ENCODE measurements at regions not wholly inside any gene's neighbourhood (a gene's known extent, or its start where the extent isn't known, plus 50 kb on each side); places are given as distances from the start of the nearest gene placed in this dataset.

GRCh38 chr3:146783446-146783845 is 178.3 kb upstream of the PLSCR5 start:
- ChIA-PET RAD21 (ENCODE audit: unreplicated experiment) (no interaction called here), POLR2A (no interaction called here), SMC1A (ENCODE audit: uncharacterized antibody, unreplicated experiment) (no interaction called here), CTCF (interaction anchor here (0.7 kb wide), 1 partner anchor 760 kb away, joined by 3 read pairs; no protein-coding TSS in a partner anchor)
- no TSS peak for BruUV-seq (replicated peaks)
- FAIRE-seq (no peak), DNase-seq (ENCODE audit: low read depth, low spot score) (no peak), ATAC-seq (no peak)
- no peak overlapping the region for H2AFZ ChIP-seq (ENCODE audit: control insufficient read depth, low read depth, low read length)
- H3K4me3 ChIP-seq: no peak overlapping the region
- TF ChIP-seq ATF7 (IDR thresholded peaks at IDR 0.05; ENCODE audit: low read depth) (no peak), KDM1A (IDR thresholded peaks at IDR 0.05; ENCODE audit: borderline replicate concordance) (no peak), GATAD2B (conservative IDR thresholded peaks at IDR 0.05; ENCODE audit: low read depth) (no peak), GABPA (IDR thresholded peaks at IDR 0.05; ENCODE audit: low read depth) (no peak), SP1 (IDR thresholded peaks at IDR 0.05; ENCODE audit: low read depth, low read length) (no peak)
- H3K79me2 ChIP-seq (ENCODE audit: control insufficient read depth, insufficient read depth, low read length): no peaks in the 10 kb centered on the region
- intact Hi-C loops (cut with micrococcal nuclease; ENCODE audit: unreplicated experiment): no loop called here
- H3K27ac ChIP-seq (ENCODE audit: control insufficient read depth, insufficient read depth): no peak overlapping the region
- WGBS (ENCODE audit: insufficient coverage, insufficient replicate concordance, low lambda C conversion rate, missing lambda C conversion rate): 42% methylated on average over 2 of the region's 2 CpGs
- no peaks in the 10 kb centered on the region for H4K20me1 ChIP-seq (ENCODE audit: control insufficient read depth, insufficient read depth)
- no peaks in the 10 kb centered on the region for H3K36me3 ChIP-seq (ENCODE audit: control insufficient read depth in 2 of 2, insufficient read depth in 2 of 2, low read length in 1 of 2)
- no peak overlapping the region for H3K4me2 ChIP-seq (ENCODE audit: control insufficient read depth, insufficient read depth)
- no peaks in the 10 kb centered on the region for H3K4me1 ChIP-seq (ENCODE audit: control insufficient read depth, insufficient read depth, low read length)
- no peak overlapping the region for H3K9ac ChIP-seq (ENCODE audit: control insufficient read depth, insufficient read depth, low read length)
- H3K27me3 ChIP-seq (replicated peaks in 1 of 2; ENCODE audit: control insufficient read depth in 2 of 2, insufficient read depth in 2 of 2, low read length in 1 of 2): no peaks in the 10 kb centered on the region
- in situ Hi-C loops (cut with MboI): no loop called here
- no peaks in the 10 kb centered on the region for H3K9me3 ChIP-seq (replicated peaks; ENCODE audit: control insufficient read depth, insufficient read depth, low read length)

GRCh38 chr3:146781606-146782005 is 176.5 kb upstream of the PLSCR5 start:
- DNase-seq (ENCODE audit: low read depth, low spot score) (no peak), FAIRE-seq (no peak), ATAC-seq (no peak)
- no peaks in the 10 kb centered on the region for H3K9me3 ChIP-seq (replicated peaks; ENCODE audit: control insufficient read depth, insufficient read depth, low read length)
- in situ Hi-C loops (cut with MboI) (no loop called here), intact Hi-C loops (cut with micrococcal nuclease; ENCODE audit: unreplicated experiment) (no loop called here)
- H3K4me2 ChIP-seq (ENCODE audit: control insufficient read depth, insufficient read depth): no peak overlapping the region
- ChIA-PET POLR2A (interaction anchor here (0.6 kb wide), 1 partner anchor 518 kb away, joined by 3 read pairs; no protein-coding TSS in a partner anchor), CTCF (no interaction called here), RAD21 (ENCODE audit: unreplicated experiment) (no interaction called here), SMC1A (ENCODE audit: uncharacterized antibody, unreplicated experiment) (no interaction called here)
- H3K79me2 ChIP-seq (ENCODE audit: control insufficient read depth, insufficient read depth, low read length): no peaks in the 10 kb centered on the region
- no TSS peak for BruUV-seq (replicated peaks)
- H3K27me3 ChIP-seq (replicated peaks in 1 of 2; ENCODE audit: control insufficient read depth in 2 of 2, insufficient read depth in 2 of 2, low read length in 1 of 2): no peaks in the 10 kb centered on the region
- no peaks in the 10 kb centered on the region for H3K36me3 ChIP-seq (ENCODE audit: control insufficient read depth in 2 of 2, insufficient read depth in 2 of 2, low read length in 1 of 2)
- H3K4me3 ChIP-seq: no peak overlapping the region
- WGBS (ENCODE audit: insufficient coverage, insufficient replicate concordance, low lambda C conversion rate, missing lambda C conversion rate): 0% methylated on average over 2 of the region's 2 CpGs
- H4K20me1 ChIP-seq (ENCODE audit: control insufficient read depth, insufficient read depth): no peaks in the 10 kb centered on the region
- no peak overlapping the region for H3K9ac ChIP-seq (ENCODE audit: control insufficient read depth, insufficient read depth, low read length)
- H2AFZ ChIP-seq (ENCODE audit: control insufficient read depth, low read depth, low read length): no peak overlapping the region
- no peaks in the 10 kb centered on the region for H3K4me1 ChIP-seq (ENCODE audit: control insufficient read depth, insufficient read depth, low read length)
- H3K27ac ChIP-seq (ENCODE audit: control insufficient read depth, insufficient read depth): no peak overlapping the region
- TF ChIP-seq IRF5 (IDR thresholded peaks at IDR 0.05; ENCODE audit: borderline replicate concordance) (no peak), ATF7 (IDR thresholded peaks at IDR 0.05; ENCODE audit: low read depth) (no peak), FOXM1 (IDR thresholded peaks at IDR 0.05; ENCODE audit: low read depth, low read length) (no peak), SMC3 (IDR thresholded peaks at IDR 0.05; ENCODE audit: borderline replicate concordance, low read length) (no peak), ZBTB11 (CRISPR knock-in tag; IDR thresholded peaks at IDR 0.05) (no peak), POU2F2 (IDR thresholded peaks at IDR 0.05; ENCODE audit: borderline replicate concordance, low read depth, low read length) (no peak), JUND (IDR thresholded peaks at IDR 0.05; ENCODE audit: low read depth, low read length) (no peak), CTCF (IDR thresholded peaks at IDR 0.05 in 2 of 3, conservative IDR thresholded peaks at IDR 0.05 in 1 of 3; ENCODE audit: control insufficient read depth in 2 of 3, extremely low read depth in 1 of 3, insufficient read depth in 1 of 3, low read depth in 3 of 3, low read length in 3 of 3) (no peak), JUNB (IDR thresholded peaks at IDR 0.05) (no peak)
